ENCODE measurements at regions not wholly inside any gene's neighbourhood (a gene's known extent, or its start where the extent isn't known, plus 50 kb on each side); places are given as distances from the start of the nearest gene placed in this dataset.

DNA sequence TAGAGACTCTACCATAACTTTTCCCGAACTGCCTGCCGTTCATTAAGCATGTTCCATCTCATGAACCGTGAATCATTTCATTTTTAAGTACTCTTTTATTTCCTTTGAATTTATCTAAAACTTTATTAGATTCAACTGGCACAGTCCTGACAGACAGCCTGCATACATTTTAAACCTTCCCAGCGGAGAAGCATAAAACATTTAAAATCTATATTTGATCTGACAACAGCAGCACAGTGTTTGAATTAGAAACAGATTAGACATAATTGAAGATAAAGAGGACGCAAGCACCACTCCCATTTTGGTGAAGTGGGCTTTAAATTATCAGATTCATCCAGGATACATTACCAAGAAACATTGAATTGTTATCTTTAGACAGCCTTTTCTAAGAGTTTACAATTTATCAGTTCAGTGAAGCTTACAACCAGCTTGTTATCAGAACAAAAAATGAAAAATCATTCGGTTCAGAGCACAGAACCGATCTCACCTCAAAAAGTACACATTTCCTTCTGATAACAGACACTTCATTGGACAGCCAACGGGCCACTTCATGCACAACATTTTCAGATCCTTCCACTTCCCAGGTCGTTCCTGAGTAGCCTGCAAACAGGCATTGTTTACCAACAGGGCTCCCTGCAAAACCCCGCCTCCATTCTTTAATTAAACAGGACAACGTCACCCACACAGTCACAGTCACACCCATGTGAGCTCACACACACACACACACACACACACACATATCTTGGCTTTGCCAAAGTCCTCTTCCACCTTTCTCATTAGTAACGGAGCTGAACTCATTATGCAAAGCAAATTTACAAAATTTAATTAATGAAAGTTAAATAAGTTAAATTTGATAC is 171.2 kb downstream of the SP3 start:
- Mint-ChIP-seq H3K9me3 (no peaks in the 10 kb centered on the region), H3K4me3 (no peak overlapping the region), H3K27ac (no peak overlapping the region), H3K4me1 (ENCODE audit: low read depth) (no peaks in the 10 kb centered on the region), H3K36me3 (ENCODE audit: low read depth) (no peaks in the 10 kb centered on the region), H3K27me3 (peaks cover 15% of the 10 kb centered on the region)
- no peak for DNase-seq

DNA sequence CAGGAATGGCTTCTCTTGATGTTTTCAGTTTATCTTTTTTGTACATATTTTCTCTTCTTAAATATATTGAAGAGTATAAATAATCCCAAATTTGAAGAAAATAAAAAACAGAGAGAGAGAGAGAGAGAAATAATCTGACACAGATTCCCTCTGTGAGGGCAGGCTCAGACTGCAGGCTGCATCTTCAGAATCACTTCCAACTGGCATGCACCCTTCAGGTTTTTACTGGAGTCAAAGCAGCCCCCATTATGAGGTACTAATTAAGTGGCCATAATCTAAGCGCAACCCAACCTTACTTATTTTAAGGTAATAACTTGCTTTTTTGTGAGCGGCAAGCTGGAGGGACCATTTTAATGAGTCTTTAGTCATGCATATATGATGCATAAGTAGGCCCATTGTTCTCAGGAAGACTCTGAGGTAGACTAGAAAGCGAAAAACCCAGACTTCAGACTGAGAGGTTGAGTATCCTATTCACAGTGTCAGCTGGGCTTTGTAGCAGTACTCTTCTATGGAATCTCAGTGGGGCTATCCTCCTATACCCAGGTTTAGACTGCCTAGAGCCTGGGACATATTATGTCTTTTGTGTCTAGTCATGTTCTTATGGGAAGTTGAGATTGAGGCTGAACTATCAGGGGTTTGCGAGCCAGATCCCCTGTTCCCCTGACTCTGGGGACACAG is 167.4 kb downstream of the SP3 start:
- no peak overlapping the region for H3K4me3 Mint-ChIP-seq
- H3K9me3 Mint-ChIP-seq, result no peaks in the 10 kb centered on the region
- H3K36me3 Mint-ChIP-seq (ENCODE audit: low read depth), result no peaks in the 10 kb centered on the region
- peaks cover 6% of the 10 kb centered on the region for H3K27me3 Mint-ChIP-seq
- H3K4me1 Mint-ChIP-seq (ENCODE audit: low read depth), result no peaks in the 10 kb centered on the region
- no peak for DNase-seq
- H3K27ac Mint-ChIP-seq, result no peak overlapping the region

DNA sequence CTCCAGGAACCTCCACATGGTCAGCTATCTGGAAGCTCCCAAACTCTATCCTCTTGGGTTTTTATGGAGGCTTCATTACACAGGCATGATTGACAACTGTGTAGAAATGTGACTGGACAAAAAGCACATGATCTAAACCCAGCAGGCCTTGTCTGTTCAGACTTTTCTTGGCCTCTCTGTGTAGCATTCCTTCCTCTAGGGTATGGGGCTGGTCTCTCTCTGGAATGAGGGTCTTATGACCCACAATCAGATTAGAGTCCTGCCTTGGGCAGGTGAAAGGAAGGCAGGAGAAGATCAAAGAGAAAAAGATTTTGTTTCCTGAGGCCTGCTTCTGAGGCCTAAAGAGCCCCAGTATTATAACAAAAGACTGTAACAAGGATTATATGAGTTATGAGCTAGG is 162.7 kb downstream of the SP3 start:
- H3K4me1 Mint-ChIP-seq (ENCODE audit: low read depth), result no peaks in the 10 kb centered on the region
- H3K36me3 Mint-ChIP-seq (ENCODE audit: low read depth), result no peaks in the 10 kb centered on the region

DNA sequence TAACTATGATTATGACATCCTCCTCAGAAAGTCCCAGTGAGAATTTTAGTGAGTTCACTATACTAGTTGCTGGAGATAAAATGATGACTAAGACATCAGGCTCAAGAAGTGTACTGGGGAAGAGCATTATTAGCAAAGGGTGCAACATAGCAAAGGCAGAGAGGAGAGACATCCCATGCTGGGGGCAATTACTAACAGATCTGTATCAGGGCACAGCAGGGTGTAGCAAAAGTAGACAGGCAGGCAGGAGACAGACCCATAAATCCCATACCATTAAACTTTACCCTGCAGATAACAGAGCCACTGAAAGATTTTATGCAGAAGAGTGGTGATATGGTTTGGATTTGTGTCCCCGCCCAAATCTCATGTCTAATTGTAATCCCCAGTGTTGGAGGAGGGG is 161.7 kb downstream of the SP3 start:
- H3K36me3 Mint-ChIP-seq (ENCODE audit: low read depth), result no peaks in the 10 kb centered on the region
- H3K4me1 Mint-ChIP-seq (ENCODE audit: low read depth), result no peaks in the 10 kb centered on the region
- H3K27ac Mint-ChIP-seq, result no peak overlapping the region
- H3K9me3 Mint-ChIP-seq, result peaks cover 4% of the 10 kb centered on the region
- no peak for DNase-seq
- H3K4me3 Mint-ChIP-seq, result no peak overlapping the region
- H3K27me3 Mint-ChIP-seq, result peaks cover 3% of the 10 kb centered on the region

More for the DNA sequence above, 162.7 kb downstream of the SP3 start:
- no peak for DNase-seq
- Mint-ChIP-seq H3K9me3 (no peaks in the 10 kb centered on the region), H3K27me3 (peaks cover 6% of the 10 kb centered on the region), H3K27ac (no peak overlapping the region), H3K4me3 (no peak overlapping the region)

DNA sequence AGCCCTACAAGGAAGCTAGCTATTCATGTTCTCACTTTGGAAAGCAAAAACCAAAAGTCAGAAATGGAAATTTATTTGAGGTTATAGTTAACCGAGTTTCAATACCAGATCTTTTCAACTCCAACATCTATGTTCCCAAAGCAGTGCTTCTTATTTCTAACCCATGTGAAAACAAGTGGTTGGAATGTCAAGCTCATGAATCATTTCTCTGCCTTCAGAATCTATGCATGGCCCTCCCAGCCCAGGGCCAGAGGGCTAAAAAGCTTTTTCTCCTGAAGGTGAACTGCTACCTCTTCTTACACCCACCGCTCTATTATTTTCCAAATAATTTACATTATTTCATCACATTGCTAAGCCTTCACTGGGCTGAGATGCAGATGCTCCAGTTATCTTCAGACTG is 158.4 kb downstream of the SP3 start:
- peaks cover 4% of the 10 kb centered on the region for H3K9me3 Mint-ChIP-seq
- H3K4me3 Mint-ChIP-seq, result no peak overlapping the region

DNA sequence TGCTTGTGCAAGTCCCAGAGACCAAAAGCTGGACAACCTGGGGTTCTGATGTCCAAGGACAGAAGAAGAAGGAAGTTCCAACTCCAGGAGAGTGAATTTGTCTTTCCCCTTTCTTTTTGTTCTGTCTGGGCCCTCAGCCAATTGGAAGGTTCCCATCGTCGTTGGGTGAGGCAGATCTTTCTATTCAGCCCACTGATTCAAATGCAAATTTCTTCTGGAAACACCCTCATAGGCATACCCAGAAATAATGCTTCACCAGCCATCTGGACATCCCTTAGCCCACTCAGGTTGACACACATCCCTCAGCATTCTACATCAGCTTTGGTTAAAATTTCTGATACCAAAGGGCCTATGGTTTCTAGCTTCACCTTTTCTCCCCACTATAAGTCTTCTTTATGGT is 156.5 kb downstream of the SP3 start:
- Mint-ChIP-seq H3K4me1 (ENCODE audit: low read depth) (no peaks in the 10 kb centered on the region), H3K27ac (no peak overlapping the region), H3K9me3 (peaks cover 4% of the 10 kb centered on the region), H3K27me3 (peaks cover 16% of the 10 kb centered on the region), H3K4me3 (no peak overlapping the region), H3K36me3 (ENCODE audit: low read depth) (no peaks in the 10 kb centered on the region)
- DNase-seq, result no peak

More for the DNA sequence above, 158.4 kb downstream of the SP3 start:
- Mint-ChIP-seq H3K27me3 (peaks cover 3% of the 10 kb centered on the region), H3K4me1 (ENCODE audit: low read depth) (no peaks in the 10 kb centered on the region), H3K27ac (no peak overlapping the region), H3K36me3 (ENCODE audit: low read depth) (no peaks in the 10 kb centered on the region)
- no peak for DNase-seq

DNA sequence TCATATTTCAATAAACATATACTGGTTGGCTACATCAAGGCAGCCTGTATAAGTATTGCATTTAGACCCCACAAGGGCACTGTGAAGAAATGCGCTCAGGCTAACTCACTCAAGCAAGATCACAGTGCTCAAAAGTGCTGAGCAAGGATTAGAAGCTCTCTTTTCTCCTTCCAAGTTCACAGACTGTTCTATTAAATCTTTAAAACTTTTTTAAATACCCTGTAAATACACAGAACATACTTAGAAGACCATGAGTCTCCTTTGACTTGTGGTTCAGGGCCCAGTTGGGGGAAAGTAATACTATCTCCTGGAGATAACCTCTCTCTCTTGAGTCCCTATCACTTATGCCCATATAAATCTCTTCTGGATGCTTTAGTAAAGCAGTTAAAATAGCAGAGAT is 152.9 kb downstream of the SP3 start:
- peaks cover 4% of the 10 kb centered on the region for H3K9me3 Mint-ChIP-seq
- H3K27ac Mint-ChIP-seq, result no peak overlapping the region
- no peak for DNase-seq
- H3K36me3 Mint-ChIP-seq (ENCODE audit: low read depth), result no peaks in the 10 kb centered on the region
- no peaks in the 10 kb centered on the region for H3K4me1 Mint-ChIP-seq (ENCODE audit: low read depth)
- no peak overlapping the region for H3K4me3 Mint-ChIP-seq
- H3K27me3 Mint-ChIP-seq, result peaks cover 20% of the 10 kb centered on the region

DNA sequence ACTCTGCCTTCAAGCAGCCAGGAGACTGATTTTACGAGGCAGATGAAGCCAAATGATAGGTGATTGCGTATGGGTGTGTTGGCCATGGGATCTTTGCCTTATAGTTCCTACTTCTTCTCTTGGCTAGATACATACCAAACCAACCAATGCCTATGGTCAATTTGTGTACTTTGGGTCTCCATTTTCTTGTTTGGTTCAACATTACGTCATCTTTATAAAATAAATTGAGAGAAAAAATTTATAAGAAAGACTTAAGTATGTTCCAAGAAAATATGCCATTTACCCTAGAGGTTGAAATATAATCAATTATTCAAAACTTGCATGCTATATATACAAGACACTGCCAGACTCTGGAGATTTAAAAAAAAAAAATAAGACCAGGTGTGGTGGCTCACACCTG is 150.9 kb downstream of the SP3 start:
- Mint-ChIP-seq H3K4me3 (no peak overlapping the region), H3K27me3 (peaks cover 22% of the 10 kb centered on the region), H3K27ac (no peak overlapping the region), H3K9me3 (no peaks in the 10 kb centered on the region), H3K4me1 (ENCODE audit: low read depth) (no peaks in the 10 kb centered on the region), H3K36me3 (ENCODE audit: low read depth) (no peaks in the 10 kb centered on the region)
- no peak for DNase-seq

DNA sequence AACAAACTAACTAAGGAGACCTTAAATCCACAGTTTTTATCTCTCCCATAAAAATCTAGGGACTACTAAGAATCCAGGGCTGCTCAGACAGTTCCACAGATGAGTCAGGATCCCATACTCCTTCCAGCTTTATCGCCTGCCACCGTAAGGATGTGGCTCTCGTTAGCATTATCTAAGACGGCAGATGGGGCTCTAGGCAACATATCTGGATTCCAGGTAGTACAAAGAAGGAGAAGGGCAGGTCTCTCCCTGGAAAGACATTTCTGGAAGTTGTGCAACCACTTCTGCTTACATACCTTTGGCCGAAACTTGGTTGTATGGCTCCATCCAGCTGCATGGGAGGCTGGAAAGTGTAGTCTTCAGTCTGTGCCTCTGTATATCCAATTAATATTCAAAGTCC is 149.4 kb downstream of the SP3 start:
- Mint-ChIP-seq H3K9me3 (no peaks in the 10 kb centered on the region), H3K4me3 (no peak overlapping the region), H3K36me3 (ENCODE audit: low read depth) (no peaks in the 10 kb centered on the region), H3K27ac (no peak overlapping the region), H3K4me1 (ENCODE audit: low read depth) (no peaks in the 10 kb centered on the region), H3K27me3 (peaks cover 28% of the 10 kb centered on the region)
- DNase-seq, result no peak

DNA sequence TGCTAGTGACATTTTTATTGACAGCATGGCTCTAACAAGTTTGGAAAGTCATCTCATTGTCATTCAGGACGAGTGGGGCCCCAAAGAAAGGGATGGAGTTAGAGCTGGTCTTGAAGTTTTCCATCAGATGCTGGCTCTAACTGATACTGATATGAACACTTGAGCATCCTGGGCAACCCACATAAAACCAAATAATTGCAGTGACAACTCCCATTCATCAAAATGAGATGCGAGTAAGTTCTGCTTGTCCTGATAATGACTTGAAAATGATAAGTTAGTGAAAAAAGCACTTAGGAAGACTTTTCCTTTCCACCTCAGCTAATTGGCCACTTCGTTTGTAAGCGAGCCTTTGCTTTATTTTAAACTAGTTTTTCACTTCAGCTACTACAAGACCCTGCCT is 147.6 kb downstream of the SP3 start:
- Mint-ChIP-seq H3K4me3 (no peak overlapping the region), H3K36me3 (ENCODE audit: low read depth) (no peaks in the 10 kb centered on the region), H3K9me3 (no peaks in the 10 kb centered on the region), H3K4me1 (ENCODE audit: low read depth) (no peaks in the 10 kb centered on the region), H3K27ac (no peak overlapping the region), H3K27me3 (peaks cover 34% of the 10 kb centered on the region)
- no peak for DNase-seq

DNA sequence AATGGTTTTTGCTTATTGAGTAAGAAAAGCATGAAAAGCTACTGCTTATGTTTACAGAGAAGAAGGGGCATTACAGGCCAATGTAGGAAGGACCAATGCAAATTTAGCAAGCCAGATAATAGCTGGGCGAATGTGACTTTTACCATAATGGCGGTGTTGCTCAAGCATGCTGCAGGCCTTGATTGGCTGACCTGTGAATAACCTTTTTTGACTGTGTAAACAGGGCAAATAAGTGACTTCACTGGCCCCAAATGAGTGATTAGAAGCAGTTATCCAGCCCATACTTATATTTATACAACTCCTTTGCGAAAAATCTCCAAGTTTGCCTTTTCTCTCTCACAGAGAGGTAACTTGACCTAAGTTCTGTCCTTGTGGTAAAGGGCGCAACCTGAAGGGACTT is 146.9 kb downstream of the SP3 start:
- no peak for DNase-seq
- Mint-ChIP-seq H3K9me3 (no peaks in the 10 kb centered on the region), H3K27ac (no peak overlapping the region), H3K36me3 (ENCODE audit: low read depth) (no peaks in the 10 kb centered on the region), H3K4me3 (no peak overlapping the region), H3K27me3 (peaks cover 34% of the 10 kb centered on the region), H3K4me1 (ENCODE audit: low read depth) (no peaks in the 10 kb centered on the region)

DNA sequence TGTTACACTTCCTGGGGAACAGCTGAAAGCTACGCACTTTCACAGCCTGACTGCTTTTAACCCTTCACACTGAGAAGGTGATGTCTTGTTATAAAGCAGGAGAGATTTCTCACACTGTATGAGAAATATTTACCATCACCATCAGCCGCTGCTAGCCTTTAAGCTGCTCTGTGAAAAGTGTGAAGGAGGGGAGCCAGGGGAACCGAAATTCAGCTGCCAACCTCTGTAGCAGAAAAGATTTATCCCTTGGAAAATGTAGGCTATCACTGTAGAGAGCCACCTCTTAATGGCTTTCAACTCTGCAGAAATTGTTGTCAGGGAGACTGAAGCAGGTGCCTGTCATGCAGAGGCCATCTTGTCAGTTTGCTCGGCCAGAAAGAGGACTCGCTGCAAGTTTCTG is 145.3 kb downstream of the SP3 start:
- Mint-ChIP-seq H3K36me3 (ENCODE audit: low read depth) (no peaks in the 10 kb centered on the region), H3K27me3 (peaks cover 30% of the 10 kb centered on the region), H3K9me3 (no peaks in the 10 kb centered on the region)

DNA sequence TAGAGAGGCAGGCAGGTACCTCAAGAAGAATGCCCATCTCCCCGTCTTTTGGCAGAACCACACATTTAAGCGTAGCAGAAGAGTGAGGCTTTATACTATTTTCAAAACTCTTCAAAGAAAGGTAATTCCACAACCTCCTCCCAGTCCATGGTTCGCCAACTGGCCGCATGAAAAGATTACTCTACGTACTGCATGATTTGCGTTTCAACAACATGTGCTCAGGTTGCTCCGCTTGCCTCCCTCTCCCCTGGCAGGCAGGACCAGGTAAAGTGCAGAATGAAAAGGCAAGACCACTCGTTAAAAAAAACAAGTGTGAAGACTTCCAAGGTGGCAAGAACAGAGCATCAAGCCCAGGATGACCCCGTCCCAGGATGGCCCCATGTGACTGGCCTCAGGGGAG is 143.7 kb downstream of the SP3 start:
- H3K9me3 Mint-ChIP-seq, result no peaks in the 10 kb centered on the region
- H3K4me3 Mint-ChIP-seq, result no peak overlapping the region
- no peak for DNase-seq
- no peaks in the 10 kb centered on the region for H3K4me1 Mint-ChIP-seq (ENCODE audit: low read depth)
- H3K27ac Mint-ChIP-seq, result no peak overlapping the region
- H3K36me3 Mint-ChIP-seq (ENCODE audit: low read depth), result no peaks in the 10 kb centered on the region
- H3K27me3 Mint-ChIP-seq, result peaks cover 36% of the 10 kb centered on the region

More for the DNA sequence above, 145.3 kb downstream of the SP3 start:
- no peaks in the 10 kb centered on the region for H3K4me1 Mint-ChIP-seq (ENCODE audit: low read depth)
- no peak overlapping the region for H3K4me3 Mint-ChIP-seq
- no peak overlapping the region for H3K27ac Mint-ChIP-seq
- no peak for DNase-seq

DNA sequence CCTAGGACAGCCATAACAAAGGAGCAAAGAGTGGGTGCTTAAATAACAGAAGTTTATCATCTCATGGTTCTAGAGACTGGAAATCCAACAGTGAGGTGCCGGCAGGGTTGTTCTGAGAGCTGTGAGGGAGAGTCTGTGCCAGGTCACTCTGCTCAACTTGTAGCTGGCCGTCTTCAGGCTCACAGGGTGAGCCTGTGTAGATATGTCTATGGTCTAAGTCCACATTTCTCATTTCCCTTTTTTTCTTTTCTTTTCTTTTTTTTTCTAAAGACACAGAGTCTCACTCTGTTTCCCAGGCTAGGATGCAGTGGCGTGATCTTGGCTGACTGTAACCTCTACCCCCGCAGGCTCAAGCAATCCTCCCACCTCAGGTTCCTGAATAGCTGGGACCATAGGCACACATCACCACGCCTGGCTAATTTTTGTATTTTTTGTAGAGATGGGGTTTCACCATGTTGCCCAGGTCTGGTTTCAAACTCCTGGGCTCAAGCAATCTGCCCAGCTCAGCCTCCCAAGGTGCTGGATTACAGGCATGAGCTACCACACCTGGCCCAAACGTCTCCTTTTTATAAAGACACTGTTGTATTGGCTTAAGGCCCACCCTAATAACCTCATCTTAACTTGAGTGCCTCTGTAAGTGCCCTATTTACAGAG is 142.2 kb downstream of the SP3 start:
- H3K27me3 Mint-ChIP-seq, result peaks cover 41% of the 10 kb centered on the region
- H3K4me1 Mint-ChIP-seq (ENCODE audit: low read depth), result no peaks in the 10 kb centered on the region
- H3K9me3 Mint-ChIP-seq, result no peaks in the 10 kb centered on the region
- DNase-seq, result no peak
- H3K36me3 Mint-ChIP-seq (ENCODE audit: low read depth), result no peaks in the 10 kb centered on the region
- H3K27ac Mint-ChIP-seq, result no peak overlapping the region
- H3K4me3 Mint-ChIP-seq, result no peak overlapping the region

DNA sequence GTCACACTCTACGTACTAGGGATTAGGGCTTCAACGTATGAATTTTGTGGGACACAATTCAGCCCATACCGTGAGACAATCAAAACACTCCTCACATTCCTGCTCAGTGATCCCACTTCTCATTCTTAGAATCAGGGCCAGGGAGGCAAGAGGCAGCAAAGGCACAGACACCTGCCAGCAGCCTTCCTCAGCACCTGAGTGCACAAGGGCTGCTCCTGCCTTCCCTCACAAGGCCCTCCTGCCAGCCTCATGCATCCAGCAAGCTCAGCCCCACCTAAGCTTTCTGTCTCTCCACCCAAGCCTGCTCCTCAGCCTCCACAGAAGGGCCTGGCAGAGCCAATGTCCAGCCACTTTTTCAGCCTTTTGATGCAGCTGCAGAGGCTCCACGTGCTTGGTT is 141.6 kb downstream of the SP3 start:
- H3K4me3 Mint-ChIP-seq, result no peak overlapping the region
- no peaks in the 10 kb centered on the region for H3K9me3 Mint-ChIP-seq
- H3K4me1 Mint-ChIP-seq (ENCODE audit: low read depth), result no peaks in the 10 kb centered on the region
- DNase-seq, result no peak
- H3K27ac Mint-ChIP-seq, result no peak overlapping the region
- no peaks in the 10 kb centered on the region for H3K36me3 Mint-ChIP-seq (ENCODE audit: low read depth)
- H3K27me3 Mint-ChIP-seq, result peaks cover 45% of the 10 kb centered on the region
